ENCODE measurements at regions not wholly inside any gene's neighbourhood (a gene's known extent, or its start where the extent isn't known, plus 50 kb on each side); places are given as distances from the start of the nearest gene placed in this dataset.

DNA sequence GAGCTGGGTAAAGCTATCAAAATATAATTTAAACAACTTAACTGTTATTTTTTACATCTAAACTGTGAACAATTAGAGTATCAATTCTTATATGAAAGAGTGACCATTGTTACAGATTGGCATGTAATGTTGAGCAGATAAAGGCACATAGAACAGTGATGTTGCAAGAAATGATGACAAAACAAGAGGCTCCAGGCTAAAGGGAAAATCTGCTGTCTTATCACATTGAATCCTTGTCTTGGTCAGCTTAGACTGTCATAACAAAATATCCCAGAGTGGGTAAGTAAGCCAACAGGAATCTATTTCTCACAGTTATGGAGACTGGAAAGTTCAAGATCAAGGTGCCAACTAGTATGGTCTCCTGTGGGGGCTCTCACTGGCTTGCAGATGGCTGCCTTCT lies 154.1 kb upstream of the PPP3CA start:
- TF ChIP-seq, protein P1, sequence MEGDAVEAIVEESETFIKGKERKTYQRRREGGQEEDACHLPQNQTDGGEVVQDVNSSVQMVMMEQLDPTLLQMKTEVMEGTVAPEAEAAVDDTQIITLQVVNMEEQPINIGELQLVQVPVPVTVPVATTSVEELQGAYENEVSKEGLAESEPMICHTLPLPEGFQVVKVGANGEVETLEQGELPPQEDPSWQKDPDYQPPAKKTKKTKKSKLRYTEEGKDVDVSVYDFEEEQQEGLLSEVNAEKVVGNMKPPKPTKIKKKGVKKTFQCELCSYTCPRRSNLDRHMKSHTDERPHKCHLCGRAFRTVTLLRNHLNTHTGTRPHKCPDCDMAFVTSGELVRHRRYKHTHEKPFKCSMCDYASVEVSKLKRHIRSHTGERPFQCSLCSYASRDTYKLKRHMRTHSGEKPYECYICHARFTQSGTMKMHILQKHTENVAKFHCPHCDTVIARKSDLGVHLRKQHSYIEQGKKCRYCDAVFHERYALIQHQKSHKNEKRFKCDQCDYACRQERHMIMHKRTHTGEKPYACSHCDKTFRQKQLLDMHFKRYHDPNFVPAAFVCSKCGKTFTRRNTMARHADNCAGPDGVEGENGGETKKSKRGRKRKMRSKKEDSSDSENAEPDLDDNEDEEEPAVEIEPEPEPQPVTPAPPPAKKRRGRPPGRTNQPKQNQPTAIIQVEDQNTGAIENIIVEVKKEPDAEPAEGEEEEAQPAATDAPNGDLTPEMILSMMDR (IDR thresholded peaks at IDR 0.05; ENCODE audit: poor library complexity) = no peak
- no peak for TF ChIP-seq EZH2phosphoT487 (IDR thresholded peaks at IDR 0.05; ENCODE audit: low read depth, severe bottlenecking, unreplicated experiment)
- TF ChIP-seq EZH2 (IDR thresholded peaks at IDR 0.05; ENCODE audit: borderline replicate concordance) = no peak
